ENCODE measurements at regions not wholly inside any gene's neighbourhood (a gene's known extent, or its start where the extent isn't known, plus 50 kb on each side); places are given as distances from the start of the nearest gene placed in this dataset.
"Not testable (repeated sequence)": the region's sequence is repeated elsewhere in the genome, so short reads cannot be mapped to it uniquely, and the experiment has no call there.

DNA sequence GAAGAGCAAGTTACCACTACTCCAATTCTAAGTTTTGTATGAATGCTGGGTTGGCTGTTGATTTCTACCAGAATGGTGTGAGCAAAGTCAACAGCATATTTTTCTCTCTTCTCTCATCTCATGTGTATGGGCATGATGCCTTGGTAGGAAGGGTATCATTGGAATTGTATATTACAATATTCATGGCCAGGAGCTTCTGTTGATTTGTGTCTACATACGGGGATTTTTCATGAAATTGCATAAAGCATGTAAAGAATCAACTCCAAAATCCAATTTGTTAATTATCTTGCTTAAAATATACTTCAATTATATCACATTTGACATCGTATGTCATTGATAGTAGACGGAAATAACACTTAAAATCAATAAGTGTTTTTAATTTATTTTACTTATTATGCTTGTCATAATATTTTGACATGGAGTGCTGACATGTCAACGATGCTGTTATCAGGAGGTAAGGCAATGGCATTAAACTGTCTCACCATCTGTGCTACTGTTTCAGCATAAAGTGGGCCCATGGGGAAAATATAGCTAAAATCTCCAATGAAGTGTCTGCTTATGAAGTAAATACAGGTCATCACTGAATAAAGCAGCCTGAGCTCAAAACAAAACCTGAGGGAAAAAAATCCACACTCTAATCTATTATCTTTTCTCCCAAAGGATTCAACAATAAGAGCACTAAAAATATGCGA lies 142.2 kb upstream of the NBPF11 start:
- Mint-ChIP-seq H3K9me3 (ENCODE audit: low read depth) (no peaks in the 10 kb centered on the region), H3K4me3 (no peak overlapping the region), H3K36me3 (ENCODE audit: low read depth) (no peaks in the 10 kb centered on the region), H3K27ac (no peak overlapping the region), H3K4me1 (peaks cover 3% of the 10 kb centered on the region), H3K27me3 (peaks cover 2% of the 10 kb centered on the region)
- ATAC-seq (no peak), DNase-seq (no peak)
- intact Hi-C loops (cut with DNase I, micrococcal nuclease), result no loop called here
- POLR2A ChIA-PET, result no interaction called here
- CTCF ChIA-PET, result no interaction called here

DNA sequence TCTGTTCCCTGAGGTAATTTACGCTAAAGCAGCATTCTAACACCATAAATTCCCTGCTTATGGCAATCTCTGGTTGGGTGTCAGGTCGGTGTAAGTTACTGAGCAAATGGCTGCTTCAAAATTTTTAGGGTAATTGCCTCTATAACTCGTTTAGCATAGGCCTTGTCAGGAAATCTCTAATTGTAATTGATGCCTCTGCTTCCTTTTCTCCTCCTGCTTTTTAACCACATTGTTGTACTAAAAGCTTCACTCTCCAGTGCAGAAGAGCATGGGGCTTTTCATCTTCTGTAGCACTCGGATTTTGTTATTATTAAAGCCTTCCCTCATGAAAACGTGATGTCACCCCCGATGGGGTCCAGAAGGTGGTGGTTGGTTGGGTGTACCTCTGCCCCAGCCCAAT lies 141.6 kb upstream of the NBPF11 start:
- peaks cover 3% of the 10 kb centered on the region for H3K4me1 Mint-ChIP-seq
- no peak for ATAC-seq
- POLR2A ChIA-PET, result interaction anchor here (0.5 kb wide), 1 partner anchor 41 kb away, joined by 3 read pairs; no protein-coding TSS in a partner anchor

GRCh38 chr1:148292915-148293314 lies 140.8 kb upstream of the NBPF11 start:
- ATAC-seq, result peak; percentile 71
- peaks cover 3% of the 10 kb centered on the region for H3K4me1 Mint-ChIP-seq
- intact Hi-C loops (cut with DNase I, micrococcal nuclease), result no loop called here
- peaks cover 2% of the 10 kb centered on the region for H3K27me3 Mint-ChIP-seq
- no peaks in the 10 kb centered on the region for H3K9me3 Mint-ChIP-seq (ENCODE audit: low read depth)
- no peak for DNase-seq
- ChIA-PET POLR2A (interaction anchor here (0.5 kb wide), 1 partner anchor 41 kb away, joined by 3 read pairs; no protein-coding TSS in a partner anchor), CTCF (no interaction called here)
- no peaks in the 10 kb centered on the region for H3K36me3 Mint-ChIP-seq (ENCODE audit: low read depth)
- no peak overlapping the region for H3K27ac Mint-ChIP-seq
- H3K4me3 Mint-ChIP-seq, result no peak overlapping the region

More for the DNA sequence above, 141.6 kb upstream of the NBPF11 start:
- no peak overlapping the region for H3K4me3 Mint-ChIP-seq
- DNase-seq, result no peak
- intact Hi-C loops (cut with DNase I, micrococcal nuclease), result no loop called here
- no peaks in the 10 kb centered on the region for H3K9me3 Mint-ChIP-seq (ENCODE audit: low read depth)
- no peak overlapping the region for H3K27ac Mint-ChIP-seq
- CTCF ChIA-PET, result no interaction called here
- H3K36me3 Mint-ChIP-seq (ENCODE audit: low read depth), result no peaks in the 10 kb centered on the region
- peaks cover 2% of the 10 kb centered on the region for H3K27me3 Mint-ChIP-seq

DNA sequence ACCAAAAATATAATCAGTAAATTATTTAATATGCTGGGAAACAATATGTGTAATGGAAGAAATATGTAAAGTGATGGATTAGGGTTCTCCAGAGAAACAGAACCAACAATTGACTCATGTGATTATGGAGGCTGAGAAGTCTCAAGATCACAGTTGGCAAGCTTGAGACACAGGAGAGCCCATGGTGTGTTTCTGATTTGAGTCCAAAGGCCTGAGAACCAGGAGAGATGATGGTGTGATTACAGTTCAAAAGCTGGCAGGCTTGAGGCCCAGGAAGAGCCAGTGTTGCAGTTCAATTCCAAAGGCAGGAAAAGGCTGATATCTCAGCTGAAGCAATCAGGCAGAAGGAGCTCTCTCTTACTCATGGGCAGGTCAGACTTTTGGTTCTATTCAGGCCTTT lies 138.8 kb upstream of the NBPF11 start:
- intact Hi-C loops (cut with DNase I, micrococcal nuclease), result no loop called here
- peaks cover 5% of the 10 kb centered on the region for H3K27me3 Mint-ChIP-seq
- ChIA-PET CTCF (no interaction called here), POLR2A (interaction anchor here (1.0 kb wide), 1 partner anchor 27 kb away, joined by 3 read pairs; no protein-coding TSS in a partner anchor)
- no peak for DNase-seq
- ATAC-seq, result no peak
- no peaks in the 10 kb centered on the region for H3K9me3 Mint-ChIP-seq (ENCODE audit: low read depth)
- H3K4me3 Mint-ChIP-seq, result no peak overlapping the region
- H3K4me1 Mint-ChIP-seq, result peaks cover 3% of the 10 kb centered on the region
- H3K36me3 Mint-ChIP-seq (ENCODE audit: low read depth), result no peaks in the 10 kb centered on the region
- H3K27ac Mint-ChIP-seq, result no peak overlapping the region

DNA sequence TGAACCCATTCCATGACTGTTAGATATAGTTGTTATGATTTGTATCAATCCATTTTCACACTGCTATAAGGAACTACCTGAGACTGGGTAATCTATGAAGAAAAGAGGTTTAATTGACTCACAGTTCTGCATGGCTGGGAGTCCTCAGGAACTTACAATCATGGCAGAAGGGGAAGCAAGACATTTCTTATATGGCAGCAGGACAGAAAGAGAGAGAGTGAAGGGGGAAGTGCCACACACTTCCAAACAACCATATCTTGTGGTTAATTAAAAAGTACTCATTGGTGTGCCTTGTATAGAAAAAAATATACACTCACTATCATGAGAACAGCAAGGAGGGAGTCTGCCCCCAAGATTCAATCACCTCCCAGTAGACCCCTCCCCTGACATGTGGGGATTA lies 137.6 kb upstream of the NBPF11 start:
- Mint-ChIP-seq H3K27me3 (peaks cover 6% of the 10 kb centered on the region), H3K9me3 (ENCODE audit: low read depth) (no peaks in the 10 kb centered on the region), H3K4me1 (peaks cover 3% of the 10 kb centered on the region), H3K36me3 (ENCODE audit: low read depth) (no peaks in the 10 kb centered on the region), H3K4me3 (no peak overlapping the region), H3K27ac (no peak overlapping the region)
- ChIA-PET CTCF (no interaction called here), POLR2A (no interaction called here)
- no peak for DNase-seq
- ATAC-seq, result no peak
- intact Hi-C loops (cut with DNase I, micrococcal nuclease), result no loop called here

GRCh38 chr1:148285946-148286345 lies 133.9 kb upstream of the NBPF11 start:
- POLR2A ChIA-PET; H3K36me3 Mint-ChIP-seq (ENCODE audit: low read depth); H3K4me1 Mint-ChIP-seq; ATAC-seq; H3K27ac Mint-ChIP-seq; intact Hi-C loops (cut with DNase I, micrococcal nuclease); H3K9me3 Mint-ChIP-seq (ENCODE audit: low read depth); CTCF ChIA-PET; H3K4me3 Mint-ChIP-seq; DNase-seq; H3K27me3 Mint-ChIP-seq: not testable (repeated sequence)

DNA sequence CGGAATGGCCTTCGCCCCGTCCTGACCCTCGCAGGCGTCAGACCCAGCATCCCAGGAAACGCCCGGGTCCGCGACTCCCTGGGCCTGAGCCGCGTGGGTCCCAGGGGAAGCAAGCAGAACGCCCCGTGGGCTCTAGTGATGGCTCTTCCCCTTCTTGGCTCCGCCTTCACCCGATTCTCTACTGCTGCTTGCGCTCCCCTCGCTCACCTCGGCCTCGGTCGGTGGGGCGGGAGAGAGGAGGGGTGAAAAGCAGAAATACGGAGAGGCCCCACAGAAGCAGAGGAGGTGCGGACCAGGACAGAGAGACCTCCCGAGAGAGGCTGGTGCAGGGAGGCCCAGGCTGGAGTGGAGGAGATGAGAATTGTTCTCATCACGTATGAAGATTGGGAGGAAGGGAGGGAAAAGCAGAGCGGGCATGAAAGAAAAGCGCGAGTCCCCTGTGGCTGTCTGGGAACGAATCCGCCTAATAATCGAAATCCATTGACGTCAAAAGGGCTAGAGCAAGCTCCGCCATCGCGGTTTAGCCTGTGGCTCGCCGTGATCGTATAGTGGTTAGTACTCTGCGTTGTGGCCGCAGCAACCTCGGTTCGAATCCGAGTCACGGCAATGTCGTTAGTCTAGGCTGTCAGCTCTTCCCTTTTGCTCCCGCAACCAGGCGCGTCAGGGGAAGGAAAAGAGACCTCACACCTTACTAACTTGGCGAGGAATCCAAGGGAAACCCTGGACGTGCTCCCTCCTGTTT lies 128.9 kb upstream of the NBPF11 start:
- intact Hi-C loops (cut with DNase I, micrococcal nuclease), result loop anchor here (2.0 to 5.0 kb wide), 3 partner anchors 18 to 52 kb away; no protein-coding TSS in a partner anchor
- H3K9me3 Mint-ChIP-seq (ENCODE audit: low read depth); H3K36me3 Mint-ChIP-seq (ENCODE audit: low read depth); CTCF ChIA-PET; POLR2A ChIA-PET; DNase-seq: not testable (repeated sequence)
- Mint-ChIP-seq H3K27ac (peak overlapping the region; percentile 83), H3K4me3 (peak overlapping the region; percentile 80), H3K27me3 (peaks cover 15% of the 10 kb centered on the region), H3K4me1 (peaks cover 12% of the 10 kb centered on the region)
- peak; percentile 82 for ATAC-seq

GRCh38 chr1:148279002-148279542 lies 127.0 kb upstream of the NBPF11 start:
- Mint-ChIP-seq H3K4me3 (peak overlapping the region; percentile 80), H3K4me1 (peaks cover 12% of the 10 kb centered on the region), H3K27ac (peak overlapping the region; percentile 56), H3K27me3 (peaks cover 19% of the 10 kb centered on the region)
- H3K36me3 Mint-ChIP-seq (ENCODE audit: low read depth); ATAC-seq; CTCF ChIA-PET; DNase-seq; H3K9me3 Mint-ChIP-seq (ENCODE audit: low read depth): not testable (repeated sequence)
- POLR2A ChIA-PET, result interaction anchor here (0.8 to 1.4 kb wide), 2 partner anchors 16 to 55 kb away, joined by 4 to 8 read pairs; no protein-coding TSS in a partner anchor
- intact Hi-C loops (cut with DNase I, micrococcal nuclease), result loop anchor here in 1 of 2 experiments (5.0 kb wide), 1 partner anchor 33 kb away; no protein-coding TSS in a partner anchor

- CTCF ChIA-PET; H3K9me3 Mint-ChIP-seq (ENCODE audit: low read depth); H3K27ac Mint-ChIP-seq; POLR2A ChIA-PET; H3K4me3 Mint-ChIP-seq; ATAC-seq; DNase-seq; H3K36me3 Mint-ChIP-seq (ENCODE audit: low read depth): not testable (repeated sequence)
- intact Hi-C loops (cut with DNase I, micrococcal nuclease), result loop anchor here in 1 of 2 experiments (5.0 kb wide), 1 partner anchor 34 kb away; no protein-coding TSS in a partner anchor
- Mint-ChIP-seq H3K4me1 (peaks cover 12% of the 10 kb centered on the region), H3K27me3 (peaks cover 26% of the 10 kb centered on the region)
Measured at GRCh38 chr1:148277865-148278279, 125.8 kb upstream of the NBPF11 start.

- H3K36me3 Mint-ChIP-seq (ENCODE audit: low read depth); H3K27me3 Mint-ChIP-seq; H3K27ac Mint-ChIP-seq; ATAC-seq; DNase-seq; POLR2A ChIA-PET; H3K9me3 Mint-ChIP-seq (ENCODE audit: low read depth); H3K4me3 Mint-ChIP-seq; CTCF ChIA-PET: not testable (repeated sequence)
- intact Hi-C loops (cut with DNase I, micrococcal nuclease), result loop anchor here in 1 of 2 experiments (10.0 kb wide), 2 partner anchors 112 to 258 kb away; partner anchors contain the start of gene NBPF11
- H3K4me1 Mint-ChIP-seq, result peaks cover 20% of the 10 kb centered on the region
Measured at GRCh38 chr1:148267066-148267465, 115.0 kb upstream of the NBPF11 start.

DNA sequence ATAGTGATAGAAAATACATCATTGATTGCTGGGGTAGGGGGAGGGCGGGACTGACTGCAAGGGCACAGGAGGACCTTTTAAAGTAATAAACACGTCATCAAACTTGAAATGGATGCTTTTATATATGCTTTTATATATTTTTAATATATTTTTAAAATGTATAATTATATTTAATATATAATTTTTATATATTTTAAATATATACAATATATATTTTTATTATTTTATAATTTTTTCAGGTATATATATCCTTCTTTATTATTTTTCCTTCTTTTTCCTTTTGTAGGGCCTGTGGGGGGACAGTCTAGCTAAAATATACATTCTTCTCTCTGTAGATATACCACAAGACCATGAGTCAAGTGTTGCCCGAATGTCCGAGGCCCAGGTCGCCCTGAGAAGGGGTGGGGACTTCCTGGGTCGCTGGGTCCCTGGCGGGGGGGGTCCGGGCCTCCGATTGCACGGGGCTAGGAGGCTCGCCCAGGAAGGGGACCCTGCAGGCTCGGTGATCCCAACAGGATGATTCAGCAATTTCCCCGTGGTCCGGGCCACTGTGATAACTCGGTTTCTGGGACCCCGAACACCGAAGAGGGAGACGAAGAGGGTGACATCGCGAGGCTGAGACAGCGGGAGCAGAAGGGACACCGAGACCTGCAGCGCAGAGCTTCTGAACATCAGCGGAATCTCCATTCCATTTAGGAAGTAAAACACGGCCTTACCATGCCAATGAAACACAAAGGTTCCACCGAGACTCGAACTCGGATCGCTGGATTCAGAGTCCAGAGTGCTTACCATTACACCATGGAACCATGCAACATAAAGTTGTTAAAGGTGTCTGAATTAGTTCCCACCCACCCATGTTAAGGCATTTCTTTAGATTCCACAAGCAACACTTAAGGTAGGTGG lies 112.5 kb upstream of the NBPF11 start:
- Mint-ChIP-seq H3K27ac (no peak overlapping the region), H3K4me3 (peak overlapping the region; percentile 75), H3K27me3 (no peaks in the 10 kb centered on the region), H3K36me3 (ENCODE audit: low read depth) (no peaks in the 10 kb centered on the region), H3K4me1 (peaks cover 21% of the 10 kb centered on the region), H3K9me3 (ENCODE audit: low read depth) (no peaks in the 10 kb centered on the region)
- ChIA-PET CTCF (no interaction called here), POLR2A (interaction anchor here (1.8 to 2.7 kb wide), 2 partner anchors 10 to 70 kb away, joined by 10 to 289 read pairs; no protein-coding TSS in a partner anchor)
- intact Hi-C loops (cut with DNase I, micrococcal nuclease), result loop anchor here (5.0 to 10.0 kb wide), 3 partner anchors 53 to 260 kb away; partner anchors contain the start of gene NBPF11 (in 1 of the 2)
- ATAC-seq, result no peak
- DNase-seq, result peak; percentile 58
